Activated CD4-positive, alpha-beta memory T cell treated with anti-CD3 and anti-CD28 coated beads for 36 hours (primary cell): ENCODE measurements at regions not wholly inside any gene's neighbourhood (a gene's known extent, or its start where the extent isn't known, plus 50 kb on each side); places are given as distances from the start of the nearest gene placed in this dataset.

Experiments
- CTCF ChIA-PET: fragments of 350-600 bp; sonication (Branson Sonifier 250); formaldehyde crosslinking; loops from one replicate; lab custom pipeline; 2021; ENCODE audit warnings: antibody characterized with exemption, inconsistent platforms; lab: Charles Lee
- POLR2A ChIA-PET: fragments of 350-600 bp; sonication (Branson Sonifier 250); formaldehyde crosslinking; loops from one replicate; lab custom pipeline; 2021; ENCODE audit warnings: antibody characterized with exemption; lab: Charles Lee
- DNase-seq: peaks from one replicate; pipeline ENCODE4 v3.0.0-alpha.2; 2020
- H3K27ac Mint-ChIP-seq: one replicate; pipeline ENCODE4 v1.8.0; 2021; ENCODE audit warnings: mixed read lengths
- H3K27me3 Mint-ChIP-seq: one replicate; pipeline ENCODE4 v1.8.0; 2021; ENCODE audit warnings: mixed read lengths
- H3K36me3 Mint-ChIP-seq: one replicate; pipeline ENCODE4 v1.8.0; 2021; ENCODE audit warnings: mixed read lengths
- H3K4me1 Mint-ChIP-seq: one replicate; pipeline ENCODE4 v1.8.0; 2021; ENCODE audit warnings: low read depth, mixed read lengths
- H3K4me3 Mint-ChIP-seq: one replicate; pipeline ENCODE4 v1.8.0; 2021; ENCODE audit warnings: mild to moderate bottlenecking, mixed read lengths
- H3K9me3 Mint-ChIP-seq: one replicate; pipeline ENCODE4 v1.8.0; 2021; ENCODE audit warnings: mixed read lengths
- intact Hi-C: fragments of 100-400 bp; cut with micrococcal nuclease; formaldehyde crosslinking; loops from one replicate; pipeline ENCODE4 v1.15.1; 2023

DNA sequence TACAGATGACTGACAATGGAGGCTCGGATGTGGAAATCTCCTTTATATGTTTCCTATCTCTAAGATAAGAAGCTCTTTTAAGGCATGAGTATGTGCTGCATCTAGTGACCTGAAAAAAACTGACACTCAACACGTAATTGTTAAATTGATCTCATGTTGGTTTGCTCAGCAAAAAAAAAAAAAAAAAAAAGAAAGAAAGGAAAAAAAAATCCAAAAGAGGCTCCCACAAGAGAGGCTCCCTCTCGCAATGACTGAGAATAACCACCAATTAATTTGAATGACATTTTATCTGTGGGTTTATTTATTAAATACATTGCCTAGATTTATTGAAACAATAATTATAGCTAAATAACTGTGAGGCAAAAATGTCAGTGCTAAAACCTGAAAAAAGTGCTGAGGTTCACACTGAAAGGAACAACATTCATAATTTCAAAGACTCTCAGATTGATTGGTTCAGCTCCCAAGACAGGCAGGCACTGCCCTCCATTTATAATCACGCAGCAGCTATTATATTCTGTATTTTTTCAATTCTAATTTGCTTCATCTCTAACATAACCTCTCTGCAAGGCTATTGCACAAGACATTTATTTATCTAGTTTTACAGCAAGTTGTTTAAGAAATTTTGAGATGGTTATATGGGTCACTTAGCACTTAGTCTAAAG, 184.5 kb upstream of the TMPRSS15 start:
- no peak for DNase-seq
- H3K27ac Mint-ChIP-seq, result no peak overlapping the region
- ChIA-PET POLR2A (no interaction called here), CTCF (no interaction called here)
- H3K4me3 Mint-ChIP-seq, result no peak overlapping the region
- intact Hi-C loops, result no loop called here
- no peaks in the 10 kb centered on the region for H3K27me3 Mint-ChIP-seq
- peaks cover 8% of the 10 kb centered on the region for H3K9me3 Mint-ChIP-seq
- no peaks in the 10 kb centered on the region for H3K36me3 Mint-ChIP-seq
- no peaks in the 10 kb centered on the region for H3K4me1 Mint-ChIP-seq

GRCh38 chr21:18601146-18601545, 197.6 kb upstream of the TMPRSS15 start:
- no peaks in the 10 kb centered on the region for H3K4me1 Mint-ChIP-seq
- POLR2A ChIA-PET, result no interaction called here
- DNase-seq, result no peak
- no peaks in the 10 kb centered on the region for H3K27me3 Mint-ChIP-seq
- H3K9me3 Mint-ChIP-seq, result peaks cover 2% of the 10 kb centered on the region
- no peak overlapping the region for H3K27ac Mint-ChIP-seq
- CTCF ChIA-PET, result no interaction called here
- no peaks in the 10 kb centered on the region for H3K36me3 Mint-ChIP-seq
- no peak overlapping the region for H3K4me3 Mint-ChIP-seq
- intact Hi-C loops, result no loop called here

- no peak for DNase-seq
- Mint-ChIP-seq H3K36me3 (no peaks in the 10 kb centered on the region), H3K27me3 (no peaks in the 10 kb centered on the region), H3K4me1 (no peaks in the 10 kb centered on the region), H3K27ac (no peak overlapping the region), H3K4me3 (no peak overlapping the region), H3K9me3 (peaks cover 2% of the 10 kb centered on the region)
- CTCF ChIA-PET, result no interaction called here
- POLR2A ChIA-PET, result no interaction called here
- intact Hi-C loops, result no loop called here
These were observed 199.1 kb upstream of the TMPRSS15 start for GRCh38 chr21:18602711-18603110.

- Mint-ChIP-seq H3K36me3 (no peaks in the 10 kb centered on the region), H3K4me1 (no peaks in the 10 kb centered on the region), H3K27me3 (no peaks in the 10 kb centered on the region), H3K9me3 (peaks cover 2% of the 10 kb centered on the region), H3K4me3 (no peak overlapping the region), H3K27ac (no peak overlapping the region)
- ChIA-PET CTCF (no interaction called here), POLR2A (no interaction called here)
- intact Hi-C loops, result no loop called here
- no peak for DNase-seq
These were observed 199.7 kb upstream of the TMPRSS15 start for GRCh38 chr21:18603261-18603660.

GRCh38 chr21:18603980-18604379, 200.4 kb upstream of the TMPRSS15 start:
- H3K27ac Mint-ChIP-seq, result no peak overlapping the region
- ChIA-PET CTCF (no interaction called here), POLR2A (no interaction called here)
- H3K36me3 Mint-ChIP-seq, result no peaks in the 10 kb centered on the region
- intact Hi-C loops, result no loop called here
- no peaks in the 10 kb centered on the region for H3K27me3 Mint-ChIP-seq
- no peak overlapping the region for H3K4me3 Mint-ChIP-seq
- H3K9me3 Mint-ChIP-seq, result peaks cover 2% of the 10 kb centered on the region
- no peak for DNase-seq
- no peaks in the 10 kb centered on the region for H3K4me1 Mint-ChIP-seq

GRCh38 chr21:18608226-18608625, 204.6 kb upstream of the TMPRSS15 start:
- Mint-ChIP-seq H3K27me3 (no peaks in the 10 kb centered on the region), H3K4me1 (no peaks in the 10 kb centered on the region), H3K9me3 (no peaks in the 10 kb centered on the region), H3K4me3 (no peak overlapping the region), H3K36me3 (no peaks in the 10 kb centered on the region), H3K27ac (no peak overlapping the region)
- DNase-seq, result no peak
- ChIA-PET POLR2A (no interaction called here), CTCF (no interaction called here)
- intact Hi-C loops, result no loop called here

- DNase-seq, result no peak
- Mint-ChIP-seq H3K27me3 (no peaks in the 10 kb centered on the region), H3K9me3 (no peaks in the 10 kb centered on the region), H3K4me3 (no peak overlapping the region), H3K4me1 (no peaks in the 10 kb centered on the region), H3K36me3 (no peaks in the 10 kb centered on the region), H3K27ac (no peak overlapping the region)
- ChIA-PET POLR2A (no interaction called here), CTCF (no interaction called here)
- intact Hi-C loops, result no loop called here
These were observed 210.7 kb upstream of the TMPRSS15 start for GRCh38 chr21:18614303-18614702.

DNA sequence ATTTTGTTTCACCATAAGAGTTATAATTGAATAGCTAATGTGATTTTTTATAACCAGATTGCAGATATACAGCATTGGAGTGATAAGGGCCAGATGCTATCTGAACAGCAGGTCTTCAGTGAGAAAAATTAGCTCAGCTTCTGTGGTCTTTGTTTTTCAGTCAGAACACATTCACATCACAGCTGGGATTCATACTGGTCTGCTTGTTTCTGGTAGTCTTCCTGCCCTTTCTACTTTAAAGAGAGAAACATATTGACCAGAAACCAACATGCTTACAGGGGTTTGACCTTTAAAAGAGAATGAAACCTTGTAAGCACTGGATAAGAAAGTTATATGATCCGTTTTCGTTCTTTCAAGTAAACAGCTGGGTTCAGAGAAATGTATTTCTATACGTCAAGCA, 213.7 kb upstream of the TMPRSS15 start:
- H3K36me3 Mint-ChIP-seq, result no peaks in the 10 kb centered on the region
- intact Hi-C loops, result no loop called here
- ChIA-PET POLR2A (no interaction called here), CTCF (no interaction called here)
- no peaks in the 10 kb centered on the region for H3K4me1 Mint-ChIP-seq
- no peak overlapping the region for H3K4me3 Mint-ChIP-seq
- H3K9me3 Mint-ChIP-seq, result peaks cover 4% of the 10 kb centered on the region
- no peak overlapping the region for H3K27ac Mint-ChIP-seq
- no peak for DNase-seq
- H3K27me3 Mint-ChIP-seq, result no peaks in the 10 kb centered on the region

DNA sequence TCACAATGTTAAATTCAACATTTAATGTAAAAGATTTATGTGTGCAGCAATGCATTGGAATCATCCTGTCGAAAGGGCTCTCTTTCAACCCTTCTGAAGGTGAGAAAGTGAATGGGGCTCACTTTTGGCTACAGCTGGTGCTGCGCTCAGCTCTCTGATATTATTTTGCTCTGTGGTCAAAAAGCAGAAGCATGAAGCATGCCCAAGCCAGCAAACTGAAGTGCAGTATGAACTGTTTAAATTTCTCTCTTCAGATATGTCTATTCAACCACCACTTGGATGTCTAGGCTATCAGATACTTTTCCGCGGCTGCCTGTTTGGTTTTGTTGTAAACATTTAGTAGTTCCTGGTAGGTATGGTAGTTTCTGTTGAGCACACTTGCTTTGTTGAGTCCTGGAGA, 216.9 kb upstream of the TMPRSS15 start:
- H3K27me3 Mint-ChIP-seq, result no peaks in the 10 kb centered on the region
- no peaks in the 10 kb centered on the region for H3K36me3 Mint-ChIP-seq
- POLR2A ChIA-PET, result no interaction called here
- intact Hi-C loops, result no loop called here
- CTCF ChIA-PET, result no interaction called here
- peaks cover 7% of the 10 kb centered on the region for H3K9me3 Mint-ChIP-seq
- no peaks in the 10 kb centered on the region for H3K4me1 Mint-ChIP-seq
- DNase-seq, result no peak
- H3K27ac Mint-ChIP-seq, result no peak overlapping the region
- H3K4me3 Mint-ChIP-seq, result no peak overlapping the region

DNA sequence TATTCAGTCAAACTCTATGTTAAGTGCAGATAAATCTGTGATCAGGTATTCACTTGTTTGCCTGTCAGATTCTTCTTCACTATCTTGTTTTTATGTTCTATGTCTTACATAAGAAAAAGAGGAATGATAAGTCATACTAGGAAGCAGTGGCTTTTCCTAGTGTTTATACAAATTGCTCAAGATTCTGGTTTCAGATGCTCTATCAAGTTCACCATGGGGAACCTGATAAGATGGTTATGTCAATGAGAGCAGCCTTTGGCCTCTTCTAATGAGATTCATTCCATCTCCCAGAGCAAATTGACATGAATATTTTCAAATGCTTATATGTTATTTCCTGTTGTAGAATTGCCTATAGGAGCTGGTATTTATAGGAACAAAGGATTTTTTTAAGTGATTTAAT, 218.8 kb upstream of the TMPRSS15 start:
- Mint-ChIP-seq H3K36me3 (no peaks in the 10 kb centered on the region), H3K27ac (no peak overlapping the region), H3K27me3 (no peaks in the 10 kb centered on the region), H3K4me1 (no peaks in the 10 kb centered on the region), H3K9me3 (peaks cover 7% of the 10 kb centered on the region), H3K4me3 (no peak overlapping the region)
- CTCF ChIA-PET, result no interaction called here
- intact Hi-C loops, result no loop called here
- POLR2A ChIA-PET, result no interaction called here
- DNase-seq, result no peak

- Mint-ChIP-seq H3K36me3 (no peaks in the 10 kb centered on the region), H3K9me3 (peaks cover 9% of the 10 kb centered on the region), H3K27me3 (no peaks in the 10 kb centered on the region), H3K4me3 (no peak overlapping the region), H3K27ac (no peak overlapping the region), H3K4me1 (no peaks in the 10 kb centered on the region)
- DNase-seq, result no peak
- CTCF ChIA-PET, result no interaction called here
- intact Hi-C loops, result no loop called here
- POLR2A ChIA-PET, result no interaction called here
These were observed 226.9 kb upstream of the TMPRSS15 start for GRCh38 chr21:18630446-18630845.

GRCh38 chr21:18636897-18637296, 233.3 kb upstream of the TMPRSS15 start:
- no peaks in the 10 kb centered on the region for H3K4me1 Mint-ChIP-seq
- intact Hi-C loops, result no loop called here
- no peaks in the 10 kb centered on the region for H3K27me3 Mint-ChIP-seq
- DNase-seq, result no peak
- no peak overlapping the region for H3K27ac Mint-ChIP-seq
- H3K36me3 Mint-ChIP-seq, result no peaks in the 10 kb centered on the region
- H3K9me3 Mint-ChIP-seq, result peaks cover 13% of the 10 kb centered on the region
- H3K4me3 Mint-ChIP-seq, result no peak overlapping the region
- ChIA-PET POLR2A (no interaction called here), CTCF (no interaction called here)

DNA sequence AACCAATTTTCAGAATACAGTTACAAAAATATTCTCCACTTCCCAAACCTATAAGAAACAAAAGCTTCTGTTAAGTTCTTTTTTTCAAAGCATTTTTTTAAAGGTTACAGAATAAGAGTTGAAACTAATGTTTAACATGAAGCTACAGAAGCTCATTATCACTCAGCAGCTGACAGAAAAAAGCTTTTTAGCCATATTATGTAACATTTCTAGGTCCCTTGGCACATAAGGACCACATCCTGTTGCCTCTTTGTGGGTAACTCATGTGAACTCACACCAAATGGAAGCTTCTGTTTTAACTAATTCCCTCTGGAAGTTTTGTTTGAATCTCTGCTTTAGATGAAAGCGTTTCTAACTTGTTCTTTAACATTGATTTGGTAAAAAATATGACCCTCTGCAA, 242.5 kb upstream of the TMPRSS15 start:
- no peaks in the 10 kb centered on the region for H3K36me3 Mint-ChIP-seq
- H3K27ac Mint-ChIP-seq, result no peak overlapping the region
- peaks cover 4% of the 10 kb centered on the region for H3K9me3 Mint-ChIP-seq
- no peaks in the 10 kb centered on the region for H3K4me1 Mint-ChIP-seq
- no peak overlapping the region for H3K4me3 Mint-ChIP-seq
- intact Hi-C loops, result no loop called here
- DNase-seq, result no peak
- POLR2A ChIA-PET, result no interaction called here
- no peaks in the 10 kb centered on the region for H3K27me3 Mint-ChIP-seq
- CTCF ChIA-PET, result no interaction called here
